ENCODE measurements at regions not wholly inside any gene's neighbourhood (a gene's known extent, or its start where the extent isn't known, plus 50 kb on each side); places are given as distances from the start of the nearest gene placed in this dataset.

DNA sequence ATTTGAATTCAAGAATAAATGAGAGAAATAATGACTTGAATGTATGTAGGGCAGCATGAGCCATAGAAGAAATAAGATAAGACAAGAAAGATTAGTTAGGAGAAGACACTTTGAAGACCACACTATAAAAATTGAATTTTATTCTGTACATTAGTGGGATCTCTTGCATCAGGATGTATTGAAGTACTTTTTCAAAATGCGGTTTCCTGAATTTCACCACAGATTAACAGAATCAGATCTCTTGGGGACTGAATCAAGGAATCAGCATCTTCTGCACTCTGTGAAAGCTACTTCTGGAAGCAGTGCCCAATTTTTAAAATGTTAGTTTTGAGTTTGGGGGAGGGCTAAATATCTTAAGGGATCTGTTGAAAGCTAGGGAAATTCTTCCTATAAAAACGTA, 763.9 kb upstream of the GOLIM4 start:
- no peaks in the 10 kb centered on the region for H4K20me1 ChIP-seq (ENCODE audit: insufficient read depth, low read length)
- H3F3A ChIP-seq (ENCODE audit: insufficient read depth, low read length) = no peaks in the 10 kb centered on the region
- no peaks in the 10 kb centered on the region for H3K36me3 ChIP-seq (ENCODE audit: insufficient read depth, low read length)
- no peak overlapping the region for H3K4me3 ChIP-seq (ENCODE audit: low read depth, low read length, poor library complexity, severe bottlenecking)
- no peaks in the 10 kb centered on the region for H3K9me2 ChIP-seq (ENCODE audit: low read depth, low read length)
- H3K4me1 ChIP-seq (ENCODE audit: insufficient read depth, low read length, severe bottlenecking) = no peaks in the 10 kb centered on the region
- H3K4me2 ChIP-seq (ENCODE audit: low read length) = no peak overlapping the region
- TF ChIP-seq EZH2 (IDR thresholded peaks at IDR 0.05; ENCODE audit: borderline replicate concordance, low read length) = no peak
- TF ChIP-seq, protein P1, sequence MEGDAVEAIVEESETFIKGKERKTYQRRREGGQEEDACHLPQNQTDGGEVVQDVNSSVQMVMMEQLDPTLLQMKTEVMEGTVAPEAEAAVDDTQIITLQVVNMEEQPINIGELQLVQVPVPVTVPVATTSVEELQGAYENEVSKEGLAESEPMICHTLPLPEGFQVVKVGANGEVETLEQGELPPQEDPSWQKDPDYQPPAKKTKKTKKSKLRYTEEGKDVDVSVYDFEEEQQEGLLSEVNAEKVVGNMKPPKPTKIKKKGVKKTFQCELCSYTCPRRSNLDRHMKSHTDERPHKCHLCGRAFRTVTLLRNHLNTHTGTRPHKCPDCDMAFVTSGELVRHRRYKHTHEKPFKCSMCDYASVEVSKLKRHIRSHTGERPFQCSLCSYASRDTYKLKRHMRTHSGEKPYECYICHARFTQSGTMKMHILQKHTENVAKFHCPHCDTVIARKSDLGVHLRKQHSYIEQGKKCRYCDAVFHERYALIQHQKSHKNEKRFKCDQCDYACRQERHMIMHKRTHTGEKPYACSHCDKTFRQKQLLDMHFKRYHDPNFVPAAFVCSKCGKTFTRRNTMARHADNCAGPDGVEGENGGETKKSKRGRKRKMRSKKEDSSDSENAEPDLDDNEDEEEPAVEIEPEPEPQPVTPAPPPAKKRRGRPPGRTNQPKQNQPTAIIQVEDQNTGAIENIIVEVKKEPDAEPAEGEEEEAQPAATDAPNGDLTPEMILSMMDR (IDR thresholded peaks at IDR 0.05; ENCODE audit: low read length) = no peak
- no peak overlapping the region for H3K27ac ChIP-seq (ENCODE audit: low read depth, low read length, poor library complexity, severe bottlenecking)
- H3K9me3 ChIP-seq (ENCODE audit: low read length) = no peaks in the 10 kb centered on the region
- H3K79me2 ChIP-seq (ENCODE audit: insufficient read depth, low read length) = no peaks in the 10 kb centered on the region
- no peak overlapping the region for H2AFZ ChIP-seq (ENCODE audit: low read length)
- H3K9ac ChIP-seq (ENCODE audit: low read length) = no peak overlapping the region
- H3K27me3 ChIP-seq (ENCODE audit: insufficient read depth, low read length) = no peaks in the 10 kb centered on the region

GRCh38 chr3:168859143-168859542, 763.4 kb upstream of the GOLIM4 start:
- H2AFZ ChIP-seq (ENCODE audit: low read length) = no peak overlapping the region
- no peak overlapping the region for H3K4me2 ChIP-seq (ENCODE audit: low read length)

DNA sequence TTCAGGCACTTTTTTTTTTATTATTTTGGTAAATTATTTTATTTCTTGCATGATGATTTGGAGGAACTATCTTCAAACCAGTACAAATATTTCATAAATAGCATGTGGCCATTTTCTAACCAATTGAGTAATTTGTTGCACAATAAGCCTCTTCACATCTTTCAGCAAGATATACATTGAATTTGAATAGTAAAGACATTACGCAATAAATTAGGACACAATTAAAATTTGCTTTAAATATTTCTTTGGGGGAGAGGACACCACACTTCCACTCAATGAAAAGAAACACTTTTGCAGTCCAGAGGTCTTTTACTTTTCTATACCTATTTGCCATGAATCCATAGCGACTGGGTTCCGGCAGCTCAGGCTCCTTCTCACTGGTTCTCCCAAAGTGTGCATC, 762.6 kb upstream of the GOLIM4 start:
- no peaks in the 10 kb centered on the region for H3K9me3 ChIP-seq (ENCODE audit: low read length)
- no peak overlapping the region for H2AFZ ChIP-seq (ENCODE audit: low read length)
- no peaks in the 10 kb centered on the region for H4K20me1 ChIP-seq (ENCODE audit: insufficient read depth, low read length)
- no peaks in the 10 kb centered on the region for H3K27me3 ChIP-seq (ENCODE audit: insufficient read depth, low read length)
- no peak overlapping the region for H3K4me2 ChIP-seq (ENCODE audit: low read length)
- H3K9me2 ChIP-seq (ENCODE audit: low read depth, low read length) = no peaks in the 10 kb centered on the region
- no peaks in the 10 kb centered on the region for H3K4me1 ChIP-seq (ENCODE audit: insufficient read depth, low read length, severe bottlenecking)
- H3K79me2 ChIP-seq (ENCODE audit: insufficient read depth, low read length) = no peaks in the 10 kb centered on the region
- no peak overlapping the region for H3K9ac ChIP-seq (ENCODE audit: low read length)
- no peak overlapping the region for H3K27ac ChIP-seq (ENCODE audit: low read depth, low read length, poor library complexity, severe bottlenecking)
- no peaks in the 10 kb centered on the region for H3K36me3 ChIP-seq (ENCODE audit: insufficient read depth, low read length)
- H3F3A ChIP-seq (ENCODE audit: insufficient read depth, low read length) = no peaks in the 10 kb centered on the region
- TF ChIP-seq, protein P1 (IDR thresholded peaks at IDR 0.05; ENCODE audit: low read length) = no peak
- TF ChIP-seq EZH2 (IDR thresholded peaks at IDR 0.05; ENCODE audit: borderline replicate concordance, low read length) = no peak
- H3K4me3 ChIP-seq (ENCODE audit: low read depth, low read length, poor library complexity, severe bottlenecking) = no peak overlapping the region

More at GRCh38 chr3:168859143-168859542, 763.4 kb upstream of the GOLIM4 start:
- Histone ChIP-seq H4K20me1 (ENCODE audit: insufficient read depth, low read length) (no peaks in the 10 kb centered on the region), H3K4me3 (ENCODE audit: low read depth, low read length, poor library complexity, severe bottlenecking) (no peak overlapping the region), H3K27ac (ENCODE audit: low read depth, low read length, poor library complexity, severe bottlenecking) (no peak overlapping the region), H3K9me2 (ENCODE audit: low read depth, low read length) (no peaks in the 10 kb centered on the region), H3K9me3 (ENCODE audit: low read length) (no peaks in the 10 kb centered on the region), H3K4me1 (ENCODE audit: insufficient read depth, low read length, severe bottlenecking) (no peaks in the 10 kb centered on the region), H3K9ac (ENCODE audit: low read length) (no peak overlapping the region), H3K79me2 (ENCODE audit: insufficient read depth, low read length) (no peaks in the 10 kb centered on the region), H3K36me3 (ENCODE audit: insufficient read depth, low read length) (no peaks in the 10 kb centered on the region), H3F3A (ENCODE audit: insufficient read depth, low read length) (no peaks in the 10 kb centered on the region), H3K27me3 (ENCODE audit: insufficient read depth, low read length) (no peaks in the 10 kb centered on the region)
- TF ChIP-seq, protein P1 (IDR thresholded peaks at IDR 0.05; ENCODE audit: low read length) = no peak
- no peak for TF ChIP-seq EZH2 (IDR thresholded peaks at IDR 0.05; ENCODE audit: borderline replicate concordance, low read length)
